ENCODE measurements at regions not wholly inside any gene's neighbourhood (a gene's known extent, or its start where the extent isn't known, plus 50 kb on each side); places are given as distances from the start of the nearest gene placed in this dataset.

- H3K4me3 ChIP-seq (ENCODE audit: low read depth in 1 of 2, low read length in 2 of 2) = no peak overlapping the region
- no peaks in the 10 kb centered on the region for H3K79me2 ChIP-seq (ENCODE audit: insufficient read depth, low read length)
- no peak overlapping the region for H3K4me2 ChIP-seq (ENCODE audit: insufficient read depth, low read length)
- no peaks in the 10 kb centered on the region for H3K36me3 ChIP-seq (ENCODE audit: insufficient read depth, low read length)
- no peak for TF ChIP-seq EZH2 (IDR thresholded peaks at IDR 0.05; ENCODE audit: borderline replicate concordance, low read depth, low read length, severe bottlenecking)
- no peak for TF ChIP-seq CTCF (IDR thresholded peaks at IDR 0.05; ENCODE audit: borderline replicate concordance, extremely low read depth, low read length, poor library complexity, severe bottlenecking)
- ATAC-seq (ENCODE audit: insufficient read depth, low read depth) = no peak
- no peaks in the 10 kb centered on the region for H3K9me3 ChIP-seq (ENCODE audit: insufficient read depth, low read length, severe bottlenecking)
- H3K27ac ChIP-seq (ENCODE audit: low read length) = no peak overlapping the region
- H3K27me3 ChIP-seq (ENCODE audit: insufficient read depth, low read length, poor library complexity) = no peaks in the 10 kb centered on the region
- no peaks in the 10 kb centered on the region for H3K4me1 ChIP-seq (ENCODE audit: insufficient read depth, low read length)
- H4K20me1 ChIP-seq (ENCODE audit: insufficient read depth, low read length) = no peaks in the 10 kb centered on the region
- no peak overlapping the region for H2AFZ ChIP-seq (ENCODE audit: low read depth, low read length)
- no peak for DNase-seq
- H3K9ac ChIP-seq (ENCODE audit: low read depth, low read length) = no peak overlapping the region
These were observed 501.3 kb downstream of the NUF2 start for GRCh38 chr1:163823017-163823416.

- no peak overlapping the region for H3K4me2 ChIP-seq (ENCODE audit: insufficient read depth, low read length)
- ATAC-seq (ENCODE audit: insufficient read depth, low read depth) (no peak), DNase-seq (no peak)
- H3K9me3 ChIP-seq (ENCODE audit: insufficient read depth, low read length, severe bottlenecking) = no peaks in the 10 kb centered on the region
- no peaks in the 10 kb centered on the region for H4K20me1 ChIP-seq (ENCODE audit: insufficient read depth, low read length)
- no peaks in the 10 kb centered on the region for H3K27me3 ChIP-seq (ENCODE audit: insufficient read depth, low read length, poor library complexity)
- TF ChIP-seq CTCF (IDR thresholded peaks at IDR 0.05; ENCODE audit: borderline replicate concordance, extremely low read depth, low read length, poor library complexity, severe bottlenecking) (no peak), EZH2 (IDR thresholded peaks at IDR 0.05; ENCODE audit: borderline replicate concordance, low read depth, low read length, severe bottlenecking) (no peak)
- H2AFZ ChIP-seq (ENCODE audit: low read depth, low read length) = no peak overlapping the region
- H3K9ac ChIP-seq (ENCODE audit: low read depth, low read length) = no peak overlapping the region
- no peaks in the 10 kb centered on the region for H3K36me3 ChIP-seq (ENCODE audit: insufficient read depth, low read length)
- H3K79me2 ChIP-seq (ENCODE audit: insufficient read depth, low read length) = no peaks in the 10 kb centered on the region
- H3K4me3 ChIP-seq (ENCODE audit: low read depth in 1 of 2, low read length in 2 of 2) = no peak overlapping the region
- H3K27ac ChIP-seq (ENCODE audit: low read length) = no peak overlapping the region
- no peaks in the 10 kb centered on the region for H3K4me1 ChIP-seq (ENCODE audit: insufficient read depth, low read length)
These were observed 502.3 kb downstream of the NUF2 start for GRCh38 chr1:163824006-163824405.

GRCh38 chr1:163824490-163824889, 502.7 kb downstream of the NUF2 start:
- H3K9ac ChIP-seq (ENCODE audit: low read depth, low read length) = no peak overlapping the region
- no peak overlapping the region for H3K27ac ChIP-seq (ENCODE audit: low read length)
- no peaks in the 10 kb centered on the region for H3K4me1 ChIP-seq (ENCODE audit: insufficient read depth, low read length)
- H3K79me2 ChIP-seq (ENCODE audit: insufficient read depth, low read length) = no peaks in the 10 kb centered on the region
- no peak overlapping the region for H3K4me2 ChIP-seq (ENCODE audit: insufficient read depth, low read length)
- TF ChIP-seq CTCF (IDR thresholded peaks at IDR 0.05; ENCODE audit: borderline replicate concordance, extremely low read depth, low read length, poor library complexity, severe bottlenecking) = no peak
- no peak for TF ChIP-seq EZH2 (IDR thresholded peaks at IDR 0.05; ENCODE audit: borderline replicate concordance, low read depth, low read length, severe bottlenecking)
- ATAC-seq (ENCODE audit: insufficient read depth, low read depth) (no peak), DNase-seq (no peak)
- H3K4me3 ChIP-seq (ENCODE audit: low read depth in 1 of 2, low read length in 2 of 2) = no peak overlapping the region
- no peaks in the 10 kb centered on the region for H4K20me1 ChIP-seq (ENCODE audit: insufficient read depth, low read length)
- H2AFZ ChIP-seq (ENCODE audit: low read depth, low read length) = no peak overlapping the region
- H3K27me3 ChIP-seq (ENCODE audit: insufficient read depth, low read length, poor library complexity) = no peaks in the 10 kb centered on the region
- H3K36me3 ChIP-seq (ENCODE audit: insufficient read depth, low read length) = no peaks in the 10 kb centered on the region
- H3K9me3 ChIP-seq (ENCODE audit: insufficient read depth, low read length, severe bottlenecking) = no peaks in the 10 kb centered on the region

GRCh38 chr1:163826500-163826899, 504.7 kb downstream of the NUF2 start:
- no peaks in the 10 kb centered on the region for H3K4me1 ChIP-seq (ENCODE audit: insufficient read depth, low read length)
- no peaks in the 10 kb centered on the region for H4K20me1 ChIP-seq (ENCODE audit: insufficient read depth, low read length)
- no peaks in the 10 kb centered on the region for H3K27me3 ChIP-seq (ENCODE audit: insufficient read depth, low read length, poor library complexity)
- H3K9me3 ChIP-seq (ENCODE audit: insufficient read depth, low read length, severe bottlenecking) = no peaks in the 10 kb centered on the region
- no peak overlapping the region for H3K4me2 ChIP-seq (ENCODE audit: insufficient read depth, low read length)
- H3K27ac ChIP-seq (ENCODE audit: low read length) = no peak overlapping the region
- ATAC-seq (ENCODE audit: insufficient read depth, low read depth) = no peak
- no peak overlapping the region for H2AFZ ChIP-seq (ENCODE audit: low read depth, low read length)
- H3K36me3 ChIP-seq (ENCODE audit: insufficient read depth, low read length) = no peaks in the 10 kb centered on the region
- no peak for DNase-seq
- no peaks in the 10 kb centered on the region for H3K79me2 ChIP-seq (ENCODE audit: insufficient read depth, low read length)
- TF ChIP-seq CTCF (IDR thresholded peaks at IDR 0.05; ENCODE audit: borderline replicate concordance, extremely low read depth, low read length, poor library complexity, severe bottlenecking) = no peak
- no peak for TF ChIP-seq EZH2 (IDR thresholded peaks at IDR 0.05; ENCODE audit: borderline replicate concordance, low read depth, low read length, severe bottlenecking)
- no peak overlapping the region for H3K9ac ChIP-seq (ENCODE audit: low read depth, low read length)
- H3K4me3 ChIP-seq (ENCODE audit: low read depth in 1 of 2, low read length in 2 of 2) = no peak overlapping the region
